Naive thymus-derived CD4-positive, alpha-beta T cell (primary cell): ENCODE measurements at regions not wholly inside any gene's neighbourhood (a gene's known extent, or its start where the extent isn't known, plus 50 kb on each side); places are given as distances from the start of the nearest gene placed in this dataset.
"Not testable (repeated sequence)": the region's sequence is repeated elsewhere in the genome, so short reads cannot be mapped to it uniquely, and the experiment has no call there.

Source experiments
- ATAC-seq: fragments of 150-1000 bp; cut with Tn5 transposase; 2 replicates; pipeline ENCODE4 v1.10.0; 2021; ENCODE audit warnings: mild to moderate bottlenecking, moderate library complexity
- CTCF ChIA-PET: fragments of 350-600 bp; sonication (Branson Sonifier 250); formaldehyde crosslinking; loops from one replicate; lab custom pipeline; 2021; ENCODE audit warnings: antibody characterized with exemption; lab: Charles Lee
- POLR2A ChIA-PET: fragments of 350-600 bp; sonication (Branson Sonifier 250); formaldehyde crosslinking; loops from one replicate; lab custom pipeline; 2021; ENCODE audit warnings: antibody characterized with exemption, inconsistent platforms; lab: Charles Lee
- DNase-seq, 9 donors: peaks; one replicate each; pipeline versions ENCODE4 v3.0.0 to v3.0.0-alpha.2; 2020 to 2022; ENCODE audit warnings: mixed read lengths in 1 of 9
- H3K27ac ChIP-seq: one replicate; pipeline ENCODE4 v1.7.0; 2013; ENCODE audit warnings: mild to moderate bottlenecking, low read depth, low read length, moderate library complexity
- H3K27me3 ChIP-seq, 2 donors: one replicate each; pipeline ENCODE4 v1.7.0; 2013; ENCODE audit warnings: low read length in 2 of 2, mild to moderate bottlenecking in 2 of 2, moderate library complexity in 2 of 2; ENCODE audit not compliant: control insufficient read depth in 2 of 2, insufficient read depth in 2 of 2
- H3K36me3 ChIP-seq, 3 experiments: 1 replicate in 2 of 3; 2 replicates in 1 of 3; pipeline ENCODE4 v1.7.0; 2013; ENCODE audit warnings: low read length in 3 of 3, mild to moderate bottlenecking in 3 of 3, moderate library complexity in 1 of 3; ENCODE audit not compliant: insufficient read depth in 3 of 3, control insufficient read depth in 2 of 3
- H3K4me1 ChIP-seq, 2 donors: one replicate each; pipeline ENCODE4 v1.7.0; 2013; ENCODE audit warnings: low read length in 2 of 2, mild to moderate bottlenecking in 2 of 2, moderate library complexity in 1 of 2; ENCODE audit not compliant: control insufficient read depth in 2 of 2, insufficient read depth in 2 of 2
- H3K4me3 ChIP-seq: 2 replicates; pipeline ENCODE4 v1.7.0; 2013; ENCODE audit warnings: mild to moderate bottlenecking, low read length
- H3K9me3 ChIP-seq, 3 experiments: 1 replicate in 2 of 3; 2 replicates in 1 of 3; pipeline ENCODE4 v1.7.0; 2013; ENCODE audit warnings: low read length in 3 of 3; ENCODE audit not compliant: control insufficient read depth in 2 of 3
- H3K27ac Mint-ChIP-seq, 9 donors: one replicate each; pipeline ENCODE4 v1.8.0; 2020 to 2022; ENCODE audit warnings: mixed read lengths in 9 of 9, mild to moderate bottlenecking in 8 of 9, moderate library complexity in 5 of 9, inconsistent platforms in 2 of 9
- H3K27me3 Mint-ChIP-seq, 5 donors: one replicate each; pipeline ENCODE4 v1.8.0; 2021 to 2022; ENCODE audit warnings: mixed read lengths in 5 of 5, mild to moderate bottlenecking in 1 of 5
- H3K36me3 Mint-ChIP-seq, 5 donors: one replicate each; pipeline ENCODE4 v1.8.0; 2020 to 2022; ENCODE audit warnings: mixed read lengths in 5 of 5, mild to moderate bottlenecking in 3 of 5, inconsistent platforms in 1 of 5
- H3K4me1 Mint-ChIP-seq, 7 donors: one replicate each; pipeline ENCODE4 v1.8.0; 2020 to 2022; ENCODE audit warnings: mixed read lengths in 7 of 7, mild to moderate bottlenecking in 3 of 7, inconsistent platforms in 1 of 7
- H3K4me3 Mint-ChIP-seq, 10 donors: one replicate each; pipeline ENCODE4 v1.8.0; 2020 to 2022; ENCODE audit warnings: mild to moderate bottlenecking in 10 of 10, mixed read lengths in 10 of 10, moderate library complexity in 6 of 10, inconsistent platforms in 2 of 10
- H3K9me3 Mint-ChIP-seq, 11 donors: one replicate each; pipeline ENCODE4 v1.8.0; 2020 to 2022; ENCODE audit warnings: mixed read lengths in 11 of 11, mild to moderate bottlenecking in 4 of 11, inconsistent platforms in 1 of 11, moderate library complexity in 1 of 11
- intact Hi-C, 2 donors: fragments of 100-400 bp; cut with micrococcal nuclease; formaldehyde crosslinking; loops; one replicate each; pipeline ENCODE4 v1.15.1; 2023

DNA sequence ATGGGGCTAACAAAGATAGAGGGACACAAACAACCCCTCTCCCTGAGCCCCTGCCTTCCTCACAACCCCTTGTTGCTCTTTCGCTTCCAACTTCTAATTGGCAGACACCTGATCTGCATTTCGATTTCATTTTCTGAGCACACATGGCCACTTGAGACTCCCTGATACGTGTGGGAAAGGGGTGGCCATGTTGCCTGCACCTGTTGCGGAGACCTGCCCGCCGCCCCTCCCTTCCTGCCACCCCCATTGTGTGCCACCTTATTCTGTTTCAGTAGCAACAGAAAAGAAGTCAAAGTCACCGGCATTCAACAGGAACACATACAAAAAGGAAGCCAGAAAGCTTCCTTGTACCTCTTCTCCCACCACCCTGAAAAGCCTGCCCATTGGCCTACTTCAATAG, 254.7 kb upstream of the SOX9 start:
- no peaks in the 10 kb centered on the region for H3K36me3 Mint-ChIP-seq
- ATAC-seq (no peak), DNase-seq (no peak)
- Histone ChIP-seq H3K9me3 (no peaks in the 10 kb centered on the region), H3K36me3 (no peaks in the 10 kb centered on the region), H3K4me3 (no peak overlapping the region), H3K27me3 (no peaks in the 10 kb centered on the region), H3K4me1 (no peaks in the 10 kb centered on the region), H3K27ac (no peak overlapping the region)
- POLR2A ChIA-PET, result no interaction called here
- CTCF ChIA-PET, result no interaction called here
- intact Hi-C loops, result no loop called here
- peaks cover 0 to 12% (median 0%) of the 10 kb centered on the region in 11 donors for H3K9me3 Mint-ChIP-seq
- no peaks in the 10 kb centered on the region for H3K27me3 Mint-ChIP-seq
- H3K4me3 Mint-ChIP-seq, result no peak overlapping the region
- H3K27ac Mint-ChIP-seq, result no peak overlapping the region
- no peaks in the 10 kb centered on the region for H3K4me1 Mint-ChIP-seq

GRCh38 chr17:71869293-71869692, 251.5 kb upstream of the SOX9 start:
- H3K4me1 Mint-ChIP-seq, result no peaks in the 10 kb centered on the region
- POLR2A ChIA-PET, result no interaction called here
- no peak for DNase-seq

DNA sequence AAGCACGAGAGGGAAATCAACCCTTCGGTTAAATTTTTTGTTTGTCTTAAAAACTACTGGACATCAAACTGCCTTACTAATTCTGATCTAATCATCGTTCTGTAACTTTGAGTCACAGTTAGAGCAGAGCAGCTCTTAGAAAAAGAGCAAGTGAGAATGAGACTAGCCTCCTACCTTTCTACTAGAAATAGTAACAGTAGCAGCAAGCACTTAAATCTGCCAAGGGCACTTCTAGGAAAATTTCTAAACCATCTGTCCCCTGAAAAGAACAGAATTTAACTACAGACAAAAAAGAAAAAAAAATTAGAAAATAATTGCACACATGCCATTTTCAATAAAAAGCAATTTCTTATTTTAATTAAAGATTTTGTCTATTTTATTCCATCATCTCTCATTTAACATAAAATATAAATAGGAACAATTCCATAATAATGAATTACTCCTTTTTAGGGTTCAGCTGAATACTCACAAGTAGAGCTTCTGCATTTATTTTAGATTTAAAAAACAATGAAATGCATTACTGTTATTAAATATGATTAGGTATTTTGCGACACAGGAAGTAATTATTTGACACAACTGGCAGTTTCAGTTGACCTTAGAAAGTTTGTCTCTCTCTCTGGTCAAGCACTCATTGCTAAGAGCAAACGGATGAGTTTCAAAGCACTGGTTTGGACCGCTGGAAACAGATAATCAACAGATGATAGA, 250.8 kb upstream of the SOX9 start:
- Histone ChIP-seq H3K36me3 (no peaks in the 10 kb centered on the region), H3K9me3 (no peaks in the 10 kb centered on the region), H3K27ac (no peak overlapping the region), H3K27me3 (no peaks in the 10 kb centered on the region), H3K4me1 (no peaks in the 10 kb centered on the region), H3K4me3 (no peak overlapping the region)
- ATAC-seq (no peak), DNase-seq (no peak)
- no peaks in the 10 kb centered on the region for H3K36me3 Mint-ChIP-seq
- no peak overlapping the region for H3K4me3 Mint-ChIP-seq
- no peak overlapping the region for H3K27ac Mint-ChIP-seq
- no peaks in the 10 kb centered on the region for H3K27me3 Mint-ChIP-seq
- POLR2A ChIA-PET, result no interaction called here
- peaks cover 0 to 15% (median 2%) of the 10 kb centered on the region in 11 donors for H3K9me3 Mint-ChIP-seq
- intact Hi-C loops, result no loop called here
- CTCF ChIA-PET, result no interaction called here
- H3K4me1 Mint-ChIP-seq, result no peaks in the 10 kb centered on the region

More at GRCh38 chr17:71869293-71869692, 251.5 kb upstream of the SOX9 start:
- intact Hi-C loops, result no loop called here
- Histone ChIP-seq H3K4me1 (no peaks in the 10 kb centered on the region), H3K36me3 (no peaks in the 10 kb centered on the region), H3K27ac (no peak overlapping the region), H3K4me3 (no peak overlapping the region), H3K27me3 (no peaks in the 10 kb centered on the region), H3K9me3 (no peaks in the 10 kb centered on the region)
- no peaks in the 10 kb centered on the region for H3K27me3 Mint-ChIP-seq
- H3K4me3 Mint-ChIP-seq, result no peak overlapping the region
- CTCF ChIA-PET, result no interaction called here
- H3K36me3 Mint-ChIP-seq, result no peaks in the 10 kb centered on the region
- ATAC-seq, result no peak
- peaks cover 0 to 12% (median 0%) of the 10 kb centered on the region in 11 donors for H3K9me3 Mint-ChIP-seq
- no peak overlapping the region for H3K27ac Mint-ChIP-seq

DNA sequence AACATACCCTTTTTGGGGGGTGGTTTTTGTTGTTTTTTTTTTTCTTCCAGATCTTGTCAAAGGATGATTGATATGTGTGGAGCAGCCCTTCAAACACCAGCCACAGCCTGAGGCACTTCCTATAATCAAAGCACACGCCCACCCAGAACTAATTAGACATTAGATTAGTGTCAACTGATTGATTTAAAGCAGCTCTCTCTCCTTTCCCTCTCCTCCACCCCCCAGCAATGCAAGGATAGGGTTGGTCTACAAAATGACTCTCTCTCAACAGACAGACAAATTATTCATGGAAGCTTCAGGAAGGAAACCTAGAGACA, 250.3 kb upstream of the SOX9 start:
- POLR2A ChIA-PET, result no interaction called here
- CTCF ChIA-PET, result no interaction called here
- H3K36me3 ChIP-seq, result no peaks in the 10 kb centered on the region
- Mint-ChIP-seq H3K36me3 (no peaks in the 10 kb centered on the region), H3K27ac (no peak overlapping the region), H3K4me1 (no peaks in the 10 kb centered on the region), H3K9me3 (peaks cover 0 to 16% (median 2%) of the 10 kb centered on the region in 11 donors), H3K4me3 (no peak overlapping the region), H3K27me3 (no peaks in the 10 kb centered on the region)
- H3K4me1 ChIP-seq, result no peaks in the 10 kb centered on the region
- H3K27me3 ChIP-seq, result no peaks in the 10 kb centered on the region
- DNase-seq (no peak), ATAC-seq (no peak)
- H3K9me3 ChIP-seq, result no peaks in the 10 kb centered on the region
- intact Hi-C loops, result no loop called here
- H3K4me3 ChIP-seq, result no peak overlapping the region
- no peak overlapping the region for H3K27ac ChIP-seq

DNA sequence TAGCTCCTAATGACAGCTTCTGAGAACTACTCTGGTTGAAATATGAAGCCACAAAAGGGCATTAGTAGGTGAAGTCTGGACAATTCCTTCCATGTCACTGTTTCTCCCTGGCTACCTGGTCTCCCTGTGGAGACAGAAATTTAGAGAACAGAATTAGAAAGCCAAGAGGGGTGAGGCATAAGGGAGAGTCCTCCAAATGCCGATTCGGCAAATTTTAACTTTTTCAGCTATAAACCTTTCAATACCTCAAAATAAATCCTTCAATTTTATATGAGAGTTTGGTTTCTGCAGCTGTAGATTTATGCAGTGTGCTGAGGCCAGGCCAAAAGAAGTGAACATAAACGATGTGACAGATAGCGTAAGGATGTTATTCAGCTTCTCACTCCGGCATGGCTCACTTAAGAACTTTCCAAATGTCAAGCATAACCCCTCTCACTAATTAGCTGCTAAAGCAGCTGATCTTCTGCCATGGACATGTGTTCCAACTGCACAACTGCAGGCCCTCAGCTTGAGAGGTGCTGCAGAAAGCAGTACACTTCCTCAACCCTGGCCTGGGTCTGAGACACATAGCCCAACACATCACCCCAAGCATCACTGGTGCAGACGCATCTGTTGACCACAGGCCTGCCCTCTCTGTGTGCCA, 247.9 kb upstream of the SOX9 start:
- H3K4me1 ChIP-seq, result no peaks in the 10 kb centered on the region
- H3K9me3 ChIP-seq, result no peaks in the 10 kb centered on the region
- Mint-ChIP-seq H3K4me3 (no peak overlapping the region), H3K27me3 (no peaks in the 10 kb centered on the region), H3K27ac (no peak overlapping the region), H3K36me3 (no peaks in the 10 kb centered on the region), H3K4me1 (no peaks in the 10 kb centered on the region), H3K9me3 (peaks cover 0 to 9% (median 0%) of the 10 kb centered on the region in 11 donors)
- no peak for DNase-seq
- H3K4me3 ChIP-seq, result no peak overlapping the region
- intact Hi-C loops, result no loop called here
- no peaks in the 10 kb centered on the region for H3K27me3 ChIP-seq
- no peak overlapping the region for H3K27ac ChIP-seq
- no peak for ATAC-seq
- ChIA-PET CTCF (no interaction called here), POLR2A (no interaction called here)
- no peaks in the 10 kb centered on the region for H3K36me3 ChIP-seq

DNA sequence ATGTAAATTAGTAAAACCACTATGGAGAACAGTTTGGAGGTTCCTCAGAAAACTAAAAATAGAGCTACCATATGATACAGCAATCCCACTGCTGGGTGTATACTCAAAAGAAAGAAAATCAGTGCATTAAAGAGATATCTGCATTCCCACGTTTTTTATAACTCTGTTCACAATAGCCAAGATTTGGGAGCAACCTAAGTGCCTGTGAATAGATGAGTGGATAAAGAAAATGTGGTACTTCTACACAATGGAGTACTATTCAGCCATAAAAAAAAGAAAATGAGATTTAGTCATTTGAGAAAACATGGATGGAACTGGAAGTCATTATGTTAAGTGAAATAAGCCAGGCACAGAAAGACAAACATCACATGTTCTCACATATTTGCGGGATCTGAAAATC, 246.0 kb upstream of the SOX9 start:
- H3K4me3 Mint-ChIP-seq, H3K4me1 Mint-ChIP-seq, POLR2A ChIA-PET, H3K36me3 ChIP-seq, H3K27ac ChIP-seq, DNase-seq, H3K36me3 Mint-ChIP-seq, intact Hi-C loops, H3K27me3 ChIP-seq, CTCF ChIA-PET, H3K9me3 ChIP-seq, H3K27ac Mint-ChIP-seq, H3K9me3 Mint-ChIP-seq, ATAC-seq, H3K27me3 Mint-ChIP-seq, H3K4me3 ChIP-seq, H3K4me1 ChIP-seq: not testable (repeated sequence)

GRCh38 chr17:71878271-71878670, 242.5 kb upstream of the SOX9 start:
- H3K36me3 Mint-ChIP-seq, result no peaks in the 10 kb centered on the region
- CTCF ChIA-PET, result no interaction called here
- ATAC-seq (no peak), DNase-seq (no peak)
- intact Hi-C loops, result no loop called here
- H3K27ac Mint-ChIP-seq, result no peak overlapping the region
- no peaks in the 10 kb centered on the region for H3K9me3 ChIP-seq
- POLR2A ChIA-PET, result no interaction called here
- no peaks in the 10 kb centered on the region for H3K27me3 ChIP-seq
- no peaks in the 10 kb centered on the region for H3K4me1 Mint-ChIP-seq
- H3K27ac ChIP-seq, result no peak overlapping the region
- H3K4me3 ChIP-seq, result no peak overlapping the region
- no peak overlapping the region for H3K4me3 Mint-ChIP-seq
- H3K4me1 ChIP-seq, result no peaks in the 10 kb centered on the region
- H3K36me3 ChIP-seq, result no peaks in the 10 kb centered on the region
- H3K9me3 Mint-ChIP-seq, result peaks cover 0 to 14% (median 2%) of the 10 kb centered on the region in 11 donors
- H3K27me3 Mint-ChIP-seq, result peaks cover 0 to 4% (median 0%) of the 10 kb centered on the region in 5 donors
